ENCODE measurements at regions not wholly inside any gene's neighbourhood (a gene's known extent, or its start where the extent isn't known, plus 50 kb on each side); places are given as distances from the start of the nearest gene placed in this dataset.
A peak's percentile ranks its signal among the peaks of the same experiment; 100 is the strongest.

- no peak for ATAC-seq
- no peak for DNase-seq
- intact Hi-C loops (cut with DNase I) = no loop called here
These were observed 105.1 kb downstream of the TRAPPC11 start for GRCh38 chr4:183763990-183764754.

GRCh38 chr4:183765251-183765911 is 106.3 kb downstream of the TRAPPC11 start:
- DNase-seq (peak; percentile 61), ATAC-seq (peak; percentile 41 to 66)
- intact Hi-C loops (cut with DNase I) = no loop called here

GRCh38 chr4:183766140-183766539 is 107.0 kb downstream of the TRAPPC11 start:
- intact Hi-C loops (cut with DNase I) = no loop called here
- ATAC-seq = peak in 1 of 2 donors; percentile 25
- no peak for DNase-seq

- intact Hi-C loops (cut with DNase I) = no loop called here
These were observed 111.8 kb downstream of the TRAPPC11 start for GRCh38 chr4:183770906-183771305.

GRCh38 chr4:183772361-183772760 is 113.3 kb downstream of the TRAPPC11 start:
- intact Hi-C loops (cut with DNase I) = no loop called here
- no peak for ATAC-seq

More at GRCh38 chr4:183770906-183771305, 111.8 kb downstream of the TRAPPC11 start:
- ATAC-seq (no peak), DNase-seq (no peak)

GRCh38 chr4:183773790-183774189 is 114.7 kb downstream of the TRAPPC11 start:
- intact Hi-C loops (cut with DNase I) = no loop called here
- DNase-seq (no peak), ATAC-seq (no peak)

More at GRCh38 chr4:183772361-183772760, 113.3 kb downstream of the TRAPPC11 start:
- DNase-seq = no peak

GRCh38 chr4:183783306-183783705 is 121.8 kb upstream of the STOX2 start:
- ATAC-seq (no peak), DNase-seq (no peak)
- intact Hi-C loops (cut with DNase I) = loop anchor here in 1 of 2 donors (10.0 kb wide), 1 partner anchor 59 kb away; no protein-coding TSS in a partner anchor

GRCh38 chr4:183783991-183784553 is 121.0 kb upstream of the STOX2 start:
- ATAC-seq (peak; percentile 89 to 93), DNase-seq (peak; percentile 58)
- intact Hi-C loops (cut with DNase I) = loop anchor here in 1 of 2 donors (10.0 kb wide), 1 partner anchor 59 kb away; no protein-coding TSS in a partner anchor

- ATAC-seq (no peak), DNase-seq (no peak)
- intact Hi-C loops (cut with DNase I) = loop anchor here in 1 of 2 donors (10.0 kb wide), 1 partner anchor 64 kb away; no protein-coding TSS in a partner anchor
These were observed 116.7 kb upstream of the STOX2 start for GRCh38 chr4:183788308-183788905.

GRCh38 chr4:183789657-183790056 is 115.5 kb upstream of the STOX2 start:
- intact Hi-C loops (cut with DNase I) = loop anchor here in 1 of 2 donors (10.0 kb wide), 1 partner anchor 65 kb away; no protein-coding TSS in a partner anchor
- DNase-seq (no peak), ATAC-seq (no peak)

- DNase-seq (no peak), ATAC-seq (no peak)
- intact Hi-C loops (cut with DNase I) = no loop called here
These were observed 114.4 kb upstream of the STOX2 start for GRCh38 chr4:183790661-183791060.

- ATAC-seq = peak; percentile 68 to 80
- DNase-seq = peak; percentile 56
- intact Hi-C loops (cut with DNase I) = no loop called here
These were observed 108.1 kb upstream of the STOX2 start for GRCh38 chr4:183797011-183797444.

- peak; percentile 68 to 83 for ATAC-seq
- peak; percentile 56 for DNase-seq
- intact Hi-C loops (cut with DNase I) = no loop called here
These were observed 107.4 kb upstream of the STOX2 start for GRCh38 chr4:183797445-183798300.

- intact Hi-C loops (cut with DNase I) = no loop called here
- DNase-seq = no peak
These were observed 106.5 kb upstream of the STOX2 start for GRCh38 chr4:183798301-183799253.

GRCh38 chr4:183801457-183802165 is 103.5 kb upstream of the STOX2 start:
- intact Hi-C loops (cut with DNase I) = no loop called here
- no peak for ATAC-seq
- no peak for DNase-seq

More at GRCh38 chr4:183798301-183799253, 106.5 kb upstream of the STOX2 start:
- peak in 1 of 2 donors; percentile 32 for ATAC-seq

- ATAC-seq = peak; percentile 60 to 66
- intact Hi-C loops (cut with DNase I) = no loop called here
- no peak for DNase-seq
These were observed 98.8 kb upstream of the STOX2 start for GRCh38 chr4:183806341-183806740.
